ENCODE measurements at regions not wholly inside any gene's neighbourhood (a gene's known extent, or its start where the extent isn't known, plus 50 kb on each side); places are given as distances from the start of the nearest gene placed in this dataset.

- peaks cover 8% of the 10 kb centered on the region for H3K4me1 Mint-ChIP-seq (ENCODE audit: unreplicated experiment)
- no peak for TF ChIP-seq CTCF (IDR thresholded peaks at IDR 0.05)
- peaks cover 3% of the 10 kb centered on the region for H3K27me3 Mint-ChIP-seq (ENCODE audit: unreplicated experiment)
- H3K9me3 Mint-ChIP-seq (ENCODE audit: unreplicated experiment) = no peaks in the 10 kb centered on the region
- H3K36me3 Mint-ChIP-seq (ENCODE audit: unreplicated experiment) = no peaks in the 10 kb centered on the region
- no peak overlapping the region for H3K27ac Mint-ChIP-seq (ENCODE audit: unreplicated experiment)
- H3K4me3 Mint-ChIP-seq (ENCODE audit: unreplicated experiment) = no peak overlapping the region
- DNase-seq (ENCODE audit: extremely low spot score, unreplicated experiment) = no peak
Measured at GRCh38 chr9:89963280-89963679, 358.5 kb downstream of the GADD45G start.

- Mint-ChIP-seq H3K4me3 (ENCODE audit: unreplicated experiment) (no peak overlapping the region), H3K27ac (ENCODE audit: unreplicated experiment) (no peak overlapping the region), H3K4me1 (ENCODE audit: unreplicated experiment) (no peaks in the 10 kb centered on the region), H3K27me3 (ENCODE audit: unreplicated experiment) (peaks cover 3% of the 10 kb centered on the region), H3K36me3 (ENCODE audit: unreplicated experiment) (no peaks in the 10 kb centered on the region), H3K9me3 (ENCODE audit: unreplicated experiment) (no peaks in the 10 kb centered on the region)
- no peak for TF ChIP-seq CTCF (IDR thresholded peaks at IDR 0.05)
- DNase-seq (ENCODE audit: extremely low spot score, unreplicated experiment) = no peak
Measured at GRCh38 chr9:89967527-89967926, 362.7 kb downstream of the GADD45G start.

- Mint-ChIP-seq H3K9me3 (ENCODE audit: unreplicated experiment) (no peaks in the 10 kb centered on the region), H3K27me3 (ENCODE audit: unreplicated experiment) (peaks cover 5% of the 10 kb centered on the region), H3K4me3 (ENCODE audit: unreplicated experiment) (no peak overlapping the region), H3K27ac (ENCODE audit: unreplicated experiment) (no peak overlapping the region), H3K36me3 (ENCODE audit: unreplicated experiment) (no peaks in the 10 kb centered on the region), H3K4me1 (ENCODE audit: unreplicated experiment) (no peaks in the 10 kb centered on the region)
- no peak for TF ChIP-seq CTCF (IDR thresholded peaks at IDR 0.05)
- no peak for DNase-seq (ENCODE audit: extremely low spot score, unreplicated experiment)
Measured at GRCh38 chr9:89969156-89969675, 364.4 kb downstream of the GADD45G start.

GRCh38 chr9:89969881-89970639 lies 365.2 kb downstream of the GADD45G start:
- Mint-ChIP-seq H3K27ac (ENCODE audit: unreplicated experiment) (no peak overlapping the region), H3K36me3 (ENCODE audit: unreplicated experiment) (no peaks in the 10 kb centered on the region), H3K4me3 (ENCODE audit: unreplicated experiment) (no peak overlapping the region), H3K9me3 (ENCODE audit: unreplicated experiment) (no peaks in the 10 kb centered on the region), H3K4me1 (ENCODE audit: unreplicated experiment) (no peaks in the 10 kb centered on the region), H3K27me3 (ENCODE audit: unreplicated experiment) (peaks cover 10% of the 10 kb centered on the region)
- no peak for TF ChIP-seq CTCF (IDR thresholded peaks at IDR 0.05)
- no peak for DNase-seq (ENCODE audit: extremely low spot score, unreplicated experiment)

GRCh38 chr9:89970701-89971100 lies 365.9 kb downstream of the GADD45G start:
- Mint-ChIP-seq H3K27ac (ENCODE audit: unreplicated experiment) (no peak overlapping the region), H3K4me1 (ENCODE audit: unreplicated experiment) (no peaks in the 10 kb centered on the region), H3K9me3 (ENCODE audit: unreplicated experiment) (no peaks in the 10 kb centered on the region), H3K36me3 (ENCODE audit: unreplicated experiment) (no peaks in the 10 kb centered on the region), H3K4me3 (ENCODE audit: unreplicated experiment) (no peak overlapping the region), H3K27me3 (ENCODE audit: unreplicated experiment) (peaks cover 10% of the 10 kb centered on the region)
- no peak for TF ChIP-seq CTCF (IDR thresholded peaks at IDR 0.05)
- DNase-seq (ENCODE audit: extremely low spot score, unreplicated experiment) = no peak
